ACHN (cell line): ENCODE measurements at regions not wholly inside any gene's neighbourhood (a gene's known extent, or its start where the extent isn't known, plus 50 kb on each side); places are given as distances from the start of the nearest gene placed in this dataset.

ENCODE experiments used
- DNase-seq: peaks from one replicate; pipeline ENCODE4 v3.0.0-alpha.2; 2015
- in situ Hi-C: cut with HindIII; loops from 2 replicates; pipeline ENCODE4 v1.10.0; 2017; ENCODE audit warnings: low sequenced_read_pairs, low pct_ligation_motif_present, low pct_unique_long_range_greater_than_20kb

GRCh38 chr2:134145519-134145918 lies 108.4 kb upstream of the MGAT5 start:
- no peak for DNase-seq
- in situ Hi-C loops, result no loop called here

GRCh38 chr2:134146161-134146560 lies 107.7 kb upstream of the MGAT5 start:
- DNase-seq, result no peak
- in situ Hi-C loops, result no loop called here

- in situ Hi-C loops, result no loop called here
- no peak for DNase-seq
These were observed 107.3 kb upstream of the MGAT5 start for GRCh38 chr2:134146620-134147019.

GRCh38 chr2:134148172-134148571 lies 105.7 kb upstream of the MGAT5 start:
- in situ Hi-C loops, result no loop called here
- DNase-seq, result no peak

GRCh38 chr2:134148843-134149472 lies 104.9 kb upstream of the MGAT5 start:
- no peak for DNase-seq
- in situ Hi-C loops, result no loop called here

- in situ Hi-C loops, result no loop called here
- DNase-seq, result no peak
These were observed 104.0 kb upstream of the MGAT5 start for GRCh38 chr2:134149904-134150303.

GRCh38 chr2:134150760-134151159 lies 103.1 kb upstream of the MGAT5 start:
- in situ Hi-C loops, result no loop called here
- DNase-seq, result no peak

- DNase-seq, result no peak
- in situ Hi-C loops, result no loop called here
These were observed 101.5 kb upstream of the MGAT5 start for GRCh38 chr2:134152045-134153010.

GRCh38 chr2:134153294-134153880 lies 100.5 kb upstream of the MGAT5 start:
- in situ Hi-C loops, result no loop called here
- DNase-seq, result no peak

- no peak for DNase-seq
- in situ Hi-C loops, result no loop called here
These were observed 99.6 kb upstream of the MGAT5 start for GRCh38 chr2:134154246-134154645.

GRCh38 chr2:134155134-134155533 lies 98.7 kb upstream of the MGAT5 start:
- in situ Hi-C loops, result no loop called here
- no peak for DNase-seq

GRCh38 chr2:134158295-134158694 lies 95.6 kb upstream of the MGAT5 start:
- no peak for DNase-seq
- in situ Hi-C loops, result no loop called here

GRCh38 chr2:134161170-134161547 lies 92.7 kb upstream of the MGAT5 start:
- no peak for DNase-seq
- in situ Hi-C loops, result no loop called here

GRCh38 chr2:134163336-134163735 lies 90.5 kb upstream of the MGAT5 start:
- DNase-seq, result no peak
- in situ Hi-C loops, result no loop called here

- in situ Hi-C loops, result no loop called here
- DNase-seq, result no peak
These were observed 89.6 kb upstream of the MGAT5 start for GRCh38 chr2:134164306-134164705.

GRCh38 chr2:134167015-134167414 lies 86.9 kb upstream of the MGAT5 start:
- no peak for DNase-seq
- in situ Hi-C loops, result no loop called here

- DNase-seq, result no peak
- in situ Hi-C loops, result no loop called here
These were observed 84.1 kb upstream of the MGAT5 start for GRCh38 chr2:134169788-134170187.

GRCh38 chr2:134170294-134170693 lies 83.6 kb upstream of the MGAT5 start:
- in situ Hi-C loops, result no loop called here

GRCh38 chr2:134170700-134171099 lies 83.2 kb upstream of the MGAT5 start:
- DNase-seq, result no peak
- in situ Hi-C loops, result no loop called here

More at GRCh38 chr2:134170294-134170693, 83.6 kb upstream of the MGAT5 start:
- no peak for DNase-seq
